NB4 (cell line): ENCODE measurements at regions not wholly inside any gene's neighbourhood (a gene's known extent, or its start where the extent isn't known, plus 50 kb on each side); places are given as distances from the start of the nearest gene placed in this dataset.

Experiments used
- DNase-seq: peaks from one replicate; pipeline ENCODE4 v3.0.0; 2010; ENCODE audit warnings: low read depth
- H3K4me3 ChIP-seq: one replicate; pipeline ENCODE4 v1.5.1; 2011; ENCODE audit warnings: mild to moderate bottlenecking, low read depth, low read length, moderate library complexity
- CTCF ChIP-seq: IDR thresholded peaks from one replicate; pipeline ENCODE4 v1.5.1; 2012; ENCODE audit warnings: low read depth, low read length
- MAX ChIP-seq: IDR thresholded peaks from 2 replicates; pipeline ENCODE4 v1.6.1; 2011; ENCODE audit warnings: low read depth, low read length
- MYC ChIP-seq: IDR thresholded peaks from 2 replicates; pipeline ENCODE4 v1.6.1; 2011; ENCODE audit warnings: low read depth, low read length
- POLR2A ChIP-seq: IDR thresholded peaks from 2 replicates; pipeline ENCODE4 v1.6.1; 2011; ENCODE audit warnings: mild to moderate bottlenecking; ENCODE audit not compliant: insufficient read length; ENCODE audit errors: extremely low read depth

- no peak for TF ChIP-seq MAX
- no peak for TF ChIP-seq CTCF
- no peak for TF ChIP-seq MYC
- no peak for TF ChIP-seq POLR2A
- H3K4me3 ChIP-seq, result no peak overlapping the region
- no peak for DNase-seq
These were observed 696.3 kb upstream of the AGA start for GRCh38 chr4:178138491-178138890.

- no peak for DNase-seq
- no peak overlapping the region for H3K4me3 ChIP-seq
- TF ChIP-seq CTCF, result no peak
These were observed 698.2 kb upstream of the AGA start for GRCh38 chr4:178140326-178140915.

- H3K4me3 ChIP-seq, result no peak overlapping the region
- TF ChIP-seq CTCF (no peak), POLR2A (no peak), MYC (no peak), MAX (no peak)
These were observed 700.5 kb upstream of the AGA start for GRCh38 chr4:178142724-178143123.

GRCh38 chr4:178148106-178148505, 705.9 kb upstream of the AGA start:
- TF ChIP-seq POLR2A, result no peak
- no peak for TF ChIP-seq MAX
- TF ChIP-seq MYC, result no peak
- no peak for TF ChIP-seq CTCF
- H3K4me3 ChIP-seq, result no peak overlapping the region
- no peak for DNase-seq

More at GRCh38 chr4:178142724-178143123, 700.5 kb upstream of the AGA start:
- no peak for DNase-seq

- no peak for TF ChIP-seq MAX
- no peak for TF ChIP-seq CTCF
- TF ChIP-seq MYC, result no peak
- no peak for TF ChIP-seq POLR2A
- DNase-seq, result no peak
- no peak overlapping the region for H3K4me3 ChIP-seq
These were observed 723.2 kb upstream of the AGA start for GRCh38 chr4:178165251-178165950.

GRCh38 chr4:178165951-178166308, 723.7 kb upstream of the AGA start:
- DNase-seq, result no peak
- no peak overlapping the region for H3K4me3 ChIP-seq
- TF ChIP-seq MYC (no peak), CTCF (no peak), POLR2A (no peak), MAX (no peak)
